ENCODE measurements at regions not wholly inside any gene's neighbourhood (a gene's known extent, or its start where the extent isn't known, plus 50 kb on each side); places are given as distances from the start of the nearest gene placed in this dataset.

DNA sequence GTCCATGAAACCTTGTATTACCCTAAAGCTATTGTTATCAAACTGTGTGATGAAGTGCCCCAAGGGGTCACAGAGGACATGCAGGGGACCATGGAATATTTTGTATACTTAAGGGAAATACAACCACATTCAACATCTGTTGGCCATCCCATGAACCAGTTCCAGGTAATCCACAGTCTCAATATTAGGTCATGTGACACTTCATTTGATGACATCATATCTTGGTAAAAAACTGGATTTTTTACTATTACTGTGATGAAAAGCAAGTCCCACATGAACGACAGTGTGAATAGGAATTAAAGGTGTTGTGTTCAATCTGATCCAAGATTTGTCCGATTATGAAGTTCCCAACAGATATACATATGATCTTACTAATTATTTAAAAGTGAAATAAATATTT is 355.2 kb downstream of the IRS2 start:
- TF ChIP-seq, protein P1, sequence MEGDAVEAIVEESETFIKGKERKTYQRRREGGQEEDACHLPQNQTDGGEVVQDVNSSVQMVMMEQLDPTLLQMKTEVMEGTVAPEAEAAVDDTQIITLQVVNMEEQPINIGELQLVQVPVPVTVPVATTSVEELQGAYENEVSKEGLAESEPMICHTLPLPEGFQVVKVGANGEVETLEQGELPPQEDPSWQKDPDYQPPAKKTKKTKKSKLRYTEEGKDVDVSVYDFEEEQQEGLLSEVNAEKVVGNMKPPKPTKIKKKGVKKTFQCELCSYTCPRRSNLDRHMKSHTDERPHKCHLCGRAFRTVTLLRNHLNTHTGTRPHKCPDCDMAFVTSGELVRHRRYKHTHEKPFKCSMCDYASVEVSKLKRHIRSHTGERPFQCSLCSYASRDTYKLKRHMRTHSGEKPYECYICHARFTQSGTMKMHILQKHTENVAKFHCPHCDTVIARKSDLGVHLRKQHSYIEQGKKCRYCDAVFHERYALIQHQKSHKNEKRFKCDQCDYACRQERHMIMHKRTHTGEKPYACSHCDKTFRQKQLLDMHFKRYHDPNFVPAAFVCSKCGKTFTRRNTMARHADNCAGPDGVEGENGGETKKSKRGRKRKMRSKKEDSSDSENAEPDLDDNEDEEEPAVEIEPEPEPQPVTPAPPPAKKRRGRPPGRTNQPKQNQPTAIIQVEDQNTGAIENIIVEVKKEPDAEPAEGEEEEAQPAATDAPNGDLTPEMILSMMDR (optimal IDR thresholded peaks at IDR 0.05 in 1 of 3, IDR thresholded peaks at IDR 0.05 in 1 of 3, conservative IDR thresholded peaks at IDR 0.05 in 1 of 3; ENCODE audit: extremely low read depth in 1 of 3, insufficient read depth in 2 of 3, low read length in 3 of 3): no peak
- no peak for TF ChIP-seq EZH2 (IDR thresholded peaks at IDR 0.05; ENCODE audit: low read length)
